HG03108 (cell line): ENCODE measurements at regions not wholly inside any gene's neighbourhood (a gene's known extent, or its start where the extent isn't known, plus 50 kb on each side); places are given as distances from the start of the nearest gene placed in this dataset.
"Not testable (repeated sequence)": the region's sequence is repeated elsewhere in the genome, so short reads cannot be mapped to it uniquely, and the experiment has no call there.

ENCODE experiments used
- ATAC-seq: cut with Tn5 transposase; IDR thresholded peaks from one replicate; pipeline ENCODE4 v1.9.1; 2021; ENCODE audit warnings: moderate library complexity; ENCODE audit not compliant: unreplicated experiment

DNA sequence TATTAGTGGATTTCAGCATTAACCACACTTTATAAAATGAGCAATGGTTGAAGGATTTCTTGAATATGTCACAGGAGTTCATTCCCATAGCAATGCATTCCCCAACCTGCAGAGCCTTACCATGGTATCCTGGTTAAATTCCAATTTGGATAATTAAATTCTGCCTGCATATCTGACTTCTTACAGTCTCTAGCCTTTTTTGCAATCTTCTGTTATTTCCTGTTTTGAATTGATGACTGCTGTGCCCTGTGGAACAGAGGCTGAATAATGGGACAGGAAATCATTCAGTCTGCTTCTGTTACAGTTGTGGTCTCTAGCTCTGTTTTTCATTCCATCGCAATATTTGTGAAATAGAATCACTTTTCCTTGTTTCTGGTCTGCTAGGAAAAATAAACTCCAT lies 1823.9 kb downstream of the PLA2G4A start:
- ATAC-seq: no peak

DNA sequence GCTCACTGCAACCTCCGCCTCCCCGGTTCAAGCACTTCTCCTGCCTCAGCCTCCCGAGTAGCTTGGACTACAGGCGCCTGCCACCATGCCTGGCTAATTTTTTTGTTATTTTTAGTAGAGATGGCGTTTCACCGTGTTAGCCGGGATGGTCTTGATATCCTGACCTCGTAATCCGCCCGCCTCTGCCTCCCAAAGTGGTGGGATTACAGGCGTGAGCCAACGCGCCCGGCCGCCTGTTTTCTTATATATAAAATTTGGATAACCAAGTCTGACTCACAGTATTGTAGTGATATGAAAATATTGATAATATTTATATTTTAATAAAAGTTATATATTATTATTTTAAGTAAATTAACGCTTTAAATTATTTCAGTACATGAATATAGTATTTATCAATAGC lies 1821.7 kb downstream of the BRINP3 start:
- ATAC-seq: not testable (repeated sequence)

DNA sequence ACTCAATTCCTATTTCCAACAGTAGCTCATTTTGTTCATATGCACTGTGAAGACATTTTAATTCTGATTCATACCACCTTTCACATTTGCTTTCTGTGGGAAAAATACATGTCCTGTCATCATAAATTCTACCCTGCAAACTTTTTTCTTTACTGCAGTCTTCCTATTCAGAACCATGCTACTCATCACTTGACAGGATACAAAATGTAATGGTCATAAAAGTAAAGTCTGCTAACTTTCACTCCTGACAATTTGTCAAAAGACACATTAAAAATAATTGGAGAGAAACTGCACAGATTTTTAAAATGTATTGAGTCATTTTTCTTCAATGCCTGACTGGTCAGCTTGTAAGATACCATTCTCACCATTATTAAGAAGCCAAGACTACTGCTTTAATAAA lies 1817.1 kb downstream of the BRINP3 start:
- no peak for ATAC-seq

DNA sequence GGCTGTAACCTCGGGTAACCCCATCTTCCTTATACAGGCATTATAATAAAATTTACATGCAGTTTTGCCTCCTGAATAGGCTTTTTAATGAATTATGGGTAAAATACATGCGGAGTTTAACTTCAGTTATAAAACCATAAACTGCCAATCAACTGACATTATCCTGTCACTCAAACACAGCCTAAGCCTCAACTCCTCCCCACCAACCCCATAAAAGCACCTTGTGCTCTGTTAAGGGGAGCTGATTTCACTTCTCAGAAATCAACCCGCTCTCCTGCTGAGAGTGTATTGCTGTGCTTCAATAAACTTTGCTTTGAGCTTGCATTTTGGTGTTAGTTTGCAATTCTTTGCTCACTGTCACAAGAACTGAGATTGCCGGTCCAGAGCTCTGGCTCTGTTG lies 1812.2 kb downstream of the BRINP3 start:
- ATAC-seq: no peak

DNA sequence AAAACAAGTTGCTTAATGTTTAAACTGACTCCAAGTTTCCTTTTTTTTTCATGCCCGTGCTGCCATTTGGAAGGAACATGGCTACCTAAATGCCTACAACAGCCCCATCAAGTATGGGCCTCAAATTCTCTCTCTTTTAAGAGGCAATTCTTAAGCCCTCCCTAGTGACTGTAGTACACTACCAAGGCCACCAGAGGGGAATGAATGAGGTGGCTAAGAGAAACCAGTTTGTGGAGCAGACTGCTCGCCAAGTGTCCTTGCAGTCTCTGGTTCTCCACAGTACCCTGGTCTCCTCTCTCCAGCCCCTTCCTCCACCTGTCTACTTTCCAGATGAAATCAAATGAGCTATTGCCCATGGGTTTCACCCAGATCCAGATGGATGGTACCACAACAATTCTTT lies 1809.6 kb downstream of the BRINP3 start:
- no peak for ATAC-seq

DNA sequence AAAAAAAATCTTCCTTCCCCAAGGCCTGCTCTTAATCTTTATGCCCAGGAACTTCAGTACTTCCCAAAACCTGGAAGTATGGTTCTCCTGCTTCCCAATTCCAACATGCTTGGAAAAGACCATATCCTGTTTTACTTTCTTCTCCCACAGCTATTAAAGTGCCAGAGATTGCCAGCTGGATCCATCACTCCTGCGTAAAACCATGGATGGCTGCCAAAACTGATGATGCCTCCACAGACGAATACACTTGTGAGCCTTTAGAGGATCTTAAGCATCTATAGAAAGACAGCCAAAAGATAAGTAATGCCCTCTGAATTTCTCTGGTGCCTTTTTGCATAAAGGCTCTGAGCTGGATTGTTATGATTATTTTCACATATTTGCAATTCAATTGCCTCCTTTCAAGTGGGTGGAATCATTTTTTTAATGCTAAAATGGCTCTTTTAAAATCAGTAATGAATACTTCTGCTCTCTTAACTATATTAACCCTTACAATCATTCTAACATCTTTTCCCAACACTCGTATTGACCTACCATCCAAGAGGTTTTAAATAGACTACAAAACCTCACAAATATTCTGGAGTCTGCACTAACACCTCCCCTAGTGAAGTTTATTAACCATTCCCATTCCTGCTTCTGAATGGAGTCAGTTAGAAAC lies 1807.8 kb downstream of the BRINP3 start:
- no peak for ATAC-seq

DNA sequence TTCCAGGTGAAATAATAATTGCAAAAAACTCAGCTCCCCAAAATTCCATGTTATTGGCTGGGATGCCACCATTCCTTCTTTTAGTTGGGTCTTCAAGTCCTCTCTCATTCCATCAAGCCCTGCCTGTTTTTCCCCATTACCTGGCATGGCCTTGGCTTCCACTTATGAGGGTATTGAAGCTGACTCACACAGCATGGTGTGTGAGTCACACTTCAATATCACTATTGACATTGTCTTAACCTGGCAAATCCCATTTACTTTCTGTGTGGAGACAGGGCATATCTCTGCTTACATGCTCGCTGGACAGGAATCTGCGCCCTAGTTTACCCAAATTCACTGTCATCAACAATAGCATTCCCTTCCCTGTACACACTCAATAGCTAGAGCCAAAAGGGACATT lies 1806.8 kb downstream of the BRINP3 start:
- ATAC-seq: no peak

DNA sequence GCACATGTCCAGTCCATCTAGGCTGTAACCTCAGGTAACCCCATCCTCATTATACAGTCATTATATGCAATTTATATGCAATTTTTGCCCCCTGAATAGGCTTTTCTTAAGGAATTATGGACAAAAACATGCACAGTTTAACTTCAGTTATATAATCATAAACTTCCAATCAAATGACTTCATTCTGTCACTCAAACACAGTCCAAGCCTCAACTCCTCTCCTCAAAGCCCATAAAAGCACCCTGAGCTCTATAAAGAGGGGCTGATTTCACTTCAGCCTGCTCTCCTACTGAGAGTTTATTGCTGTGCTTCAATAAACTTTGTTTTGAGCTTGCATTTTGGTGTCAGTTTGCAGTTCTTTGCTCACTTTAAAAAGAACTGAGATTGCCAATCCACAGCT lies 1805.5 kb downstream of the BRINP3 start:
- ATAC-seq: no peak

DNA sequence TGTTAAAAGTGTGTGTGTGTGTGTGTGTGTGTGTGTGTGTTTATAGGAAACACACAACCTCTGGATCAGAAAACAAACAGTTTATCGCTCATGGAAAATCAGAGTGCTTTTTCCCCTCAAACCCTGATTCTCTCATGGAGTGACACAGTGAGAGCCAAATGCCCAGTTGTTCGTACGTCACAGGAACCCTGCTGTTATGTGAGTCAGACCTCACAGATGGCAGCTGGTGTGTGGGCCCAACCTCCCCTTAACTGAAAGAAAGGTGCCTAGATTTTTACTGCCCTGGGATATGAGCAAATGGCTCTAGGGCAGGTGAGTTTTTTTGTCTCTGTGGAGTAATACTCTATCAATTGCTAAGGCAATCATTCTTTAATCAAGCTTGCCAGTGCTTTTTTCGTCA lies 1788.1 kb downstream of the BRINP3 start:
- ATAC-seq: no peak

DNA sequence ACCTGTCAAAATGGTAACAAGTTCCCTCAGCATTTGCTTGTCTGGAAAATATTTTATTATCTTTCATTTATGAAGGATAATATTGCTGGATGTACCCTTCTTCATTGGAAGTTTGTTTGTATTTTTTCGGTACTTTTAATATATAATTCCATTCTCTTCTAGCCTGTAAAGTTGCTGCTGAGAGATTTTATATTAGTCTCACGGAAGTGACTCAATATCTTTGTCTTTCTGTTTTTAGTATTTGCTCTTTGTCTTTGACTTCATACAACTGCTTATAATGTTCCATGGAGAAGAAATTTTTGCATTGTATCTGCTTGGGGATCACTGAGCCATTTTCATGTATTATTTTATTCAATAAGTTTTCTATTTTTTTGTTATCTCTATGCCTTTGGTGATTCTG lies 1777.5 kb downstream of the BRINP3 start:
- ATAC-seq: no peak

DNA sequence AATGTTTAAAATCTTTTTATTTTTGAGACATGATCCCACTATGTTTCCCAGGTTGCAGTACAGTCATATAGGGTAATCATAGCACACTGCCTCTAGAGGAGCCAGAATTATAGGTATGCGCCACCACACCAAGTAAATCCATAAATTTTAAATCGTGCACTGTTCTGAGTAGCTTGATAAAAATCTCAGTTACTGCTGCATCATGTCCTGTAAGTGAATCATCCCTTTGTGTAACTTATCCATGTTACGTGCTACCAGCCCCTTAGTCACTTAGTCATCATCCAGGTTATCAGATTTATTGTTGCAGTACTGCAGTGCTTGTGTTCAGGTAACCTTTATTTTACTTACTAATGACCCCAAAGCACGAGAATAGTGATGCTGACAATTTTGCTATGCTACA lies 1770.9 kb downstream of the BRINP3 start:
- no peak for ATAC-seq

DNA sequence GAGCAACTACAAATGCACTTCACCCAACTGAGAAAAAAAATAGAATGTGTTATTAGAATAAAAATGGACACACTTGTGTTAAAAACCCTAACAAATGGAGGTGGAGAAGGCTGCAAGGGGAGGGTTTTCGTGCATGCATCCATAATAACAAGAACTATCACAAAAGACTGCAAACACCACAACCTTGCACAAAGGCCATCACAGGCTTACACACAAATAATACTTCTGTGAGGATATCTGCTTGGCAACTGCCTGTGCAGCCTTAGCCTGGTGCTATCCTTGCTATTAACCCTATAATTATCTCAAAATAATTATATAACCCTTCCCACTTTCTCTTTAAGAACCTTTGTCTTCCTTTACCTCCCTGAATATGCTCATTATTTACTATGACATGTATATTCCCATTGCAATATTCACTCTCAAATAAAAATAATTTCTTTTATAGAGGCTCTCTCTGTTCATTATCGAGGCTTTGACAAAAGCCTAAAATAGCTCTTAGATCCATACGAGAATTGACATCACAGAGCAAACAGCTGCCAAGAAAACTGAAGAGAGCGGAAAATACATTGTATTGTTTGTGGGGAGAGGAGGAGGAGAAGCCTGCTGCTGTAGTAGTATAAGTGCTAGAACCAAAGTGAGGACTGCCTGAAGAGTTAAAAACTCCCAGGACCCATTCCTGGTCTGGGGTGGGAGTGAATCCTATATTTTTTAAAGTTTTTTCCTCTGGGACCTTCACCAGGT lies 1768.7 kb downstream of the BRINP3 start:
- no peak for ATAC-seq

DNA sequence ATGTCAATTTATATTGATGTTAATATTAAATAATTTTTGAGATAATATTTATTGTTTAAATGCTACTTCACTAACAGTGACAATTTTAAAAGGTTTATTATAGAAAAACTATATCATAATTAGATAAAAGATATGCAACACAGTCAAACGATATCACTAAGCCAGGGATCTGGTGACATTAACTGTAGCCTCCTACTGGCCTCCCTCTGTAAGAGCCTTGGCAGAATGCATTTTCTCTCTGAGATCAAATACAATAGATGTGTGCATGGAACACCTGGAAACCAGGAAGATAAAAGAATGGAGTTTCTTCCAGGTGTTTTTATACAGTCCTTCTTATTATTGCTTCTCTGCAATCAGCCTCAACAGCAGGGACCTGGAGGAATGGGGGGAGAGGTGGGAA lies 1762.1 kb downstream of the BRINP3 start:
- no peak for ATAC-seq

DNA sequence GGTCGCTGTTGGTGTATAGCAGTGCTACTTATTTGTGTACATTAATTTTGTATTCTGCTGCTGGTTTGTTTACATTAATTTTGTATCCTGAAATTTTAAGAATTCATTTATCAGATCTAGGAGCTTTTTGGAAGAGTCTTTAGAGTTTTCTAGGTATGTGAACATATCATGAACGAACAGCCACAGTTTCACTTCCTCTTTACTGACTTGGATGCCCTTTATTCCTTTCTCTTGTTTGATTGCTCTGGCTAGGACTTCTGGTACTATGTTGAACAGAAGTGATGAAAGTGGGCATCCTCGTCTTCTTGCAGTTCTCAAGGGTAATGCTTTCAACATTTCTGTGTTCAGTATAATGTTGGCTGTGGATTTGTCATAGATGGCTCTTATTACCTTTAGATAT lies 1757.9 kb downstream of the BRINP3 start:
- no peak for ATAC-seq

DNA sequence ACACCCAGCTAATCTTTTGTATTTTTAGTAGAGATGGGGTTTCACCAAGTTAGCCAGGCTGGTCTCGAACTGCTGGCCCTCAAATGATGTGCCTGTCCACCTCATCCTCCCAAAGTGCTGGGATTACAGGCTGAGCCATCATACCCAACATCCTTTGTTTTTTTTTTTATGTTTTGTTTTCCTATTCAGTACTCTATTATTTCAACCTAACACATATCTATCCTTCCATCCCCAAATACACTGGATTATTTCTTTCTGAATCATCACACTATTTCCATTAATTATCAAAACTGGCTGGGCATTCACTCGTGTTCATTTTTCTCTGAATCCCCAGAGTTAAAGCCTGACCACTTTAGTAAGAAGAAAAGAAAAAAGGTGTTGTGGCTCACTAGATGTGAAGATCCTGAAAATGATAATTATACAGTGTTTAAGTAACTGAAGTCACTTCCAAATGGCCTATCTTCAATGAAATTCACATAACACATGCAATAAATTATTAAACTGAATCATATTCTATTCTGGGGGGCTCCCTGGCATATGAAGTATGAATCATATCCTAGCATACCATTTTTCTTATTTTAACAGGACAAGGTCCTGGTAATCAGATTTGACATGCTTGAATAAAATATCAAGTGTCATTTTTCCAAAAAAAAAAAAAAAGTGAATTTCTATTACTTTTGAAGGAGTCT lies 1754.2 kb downstream of the BRINP3 start:
- no peak for ATAC-seq

DNA sequence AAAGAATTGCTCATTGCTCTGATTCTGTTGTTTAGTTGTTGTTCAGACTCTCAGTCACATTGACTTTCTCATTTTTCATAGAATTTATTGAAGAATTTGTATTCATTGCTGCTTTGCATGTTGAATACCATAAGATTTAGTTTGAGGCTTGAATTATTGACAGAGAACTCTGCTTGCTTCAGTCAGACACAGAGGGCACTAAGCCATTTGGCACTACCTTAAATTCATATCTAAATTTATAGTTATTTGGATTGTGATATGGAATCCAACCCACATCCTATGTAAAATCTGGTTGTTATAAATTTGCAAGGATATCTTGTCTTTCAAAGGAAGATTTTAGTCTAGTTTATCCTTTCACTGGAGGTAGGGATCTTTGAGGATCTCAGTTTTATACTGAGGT lies 1748.6 kb downstream of the BRINP3 start:
- no peak for ATAC-seq

DNA sequence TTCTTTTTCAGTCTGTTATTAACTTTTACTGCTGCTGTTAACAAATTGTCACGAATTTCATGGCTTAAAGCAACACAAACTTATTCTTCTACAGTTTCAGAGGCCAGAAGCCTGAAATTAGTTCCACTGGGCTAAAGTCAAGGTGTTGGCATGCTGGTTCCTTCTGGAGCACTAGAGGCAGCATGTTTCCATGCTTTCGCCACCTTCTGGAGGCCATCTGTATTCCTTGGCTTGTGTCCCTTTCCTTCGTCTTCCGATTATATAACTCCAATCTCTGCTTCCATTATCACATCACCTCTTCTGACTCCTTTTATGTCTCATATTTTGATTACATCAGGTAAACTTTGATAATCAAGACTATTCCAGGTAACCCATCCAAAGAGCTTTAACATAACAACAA lies 1742.1 kb downstream of the BRINP3 start:
- no peak for ATAC-seq

DNA sequence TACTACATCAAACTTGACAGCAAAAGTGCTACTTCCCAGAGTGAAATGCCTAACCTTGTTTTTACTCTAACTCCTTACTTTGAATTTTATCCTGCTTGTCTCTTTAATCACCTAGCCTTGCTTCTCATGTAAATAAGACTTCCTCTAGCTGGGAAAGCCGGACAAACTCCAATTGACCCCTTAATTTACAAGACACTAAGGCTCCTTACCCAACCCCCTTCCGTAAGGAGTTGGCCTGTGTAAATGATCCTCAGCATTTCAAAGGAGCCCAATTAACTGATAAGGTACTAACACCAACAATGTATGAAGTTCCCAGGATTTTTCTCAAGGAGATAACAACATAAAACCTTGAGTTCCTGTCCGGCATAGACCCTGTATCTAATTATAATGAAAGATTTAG lies 1728.4 kb downstream of the BRINP3 start:
- ATAC-seq: not testable (repeated sequence)

DNA sequence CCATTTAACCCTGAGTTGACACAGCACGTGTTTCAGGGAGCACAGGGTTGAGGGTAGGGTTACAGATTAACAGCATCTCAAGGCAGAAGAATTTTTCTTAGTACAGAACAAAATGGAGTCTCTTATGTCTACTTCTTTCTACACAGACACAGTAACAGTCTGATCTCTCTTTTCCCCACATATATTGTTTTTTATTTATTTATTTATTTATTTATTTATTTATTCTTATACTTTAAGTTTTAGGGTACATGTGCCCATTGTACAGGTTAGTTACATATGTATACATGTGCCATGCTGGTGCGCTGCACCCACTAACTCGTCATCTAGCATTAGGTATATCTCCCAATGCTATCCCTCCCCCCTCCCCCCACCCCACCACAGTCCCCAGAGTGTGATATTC lies 1725.6 kb downstream of the BRINP3 start:
- not testable (repeated sequence) for ATAC-seq

DNA sequence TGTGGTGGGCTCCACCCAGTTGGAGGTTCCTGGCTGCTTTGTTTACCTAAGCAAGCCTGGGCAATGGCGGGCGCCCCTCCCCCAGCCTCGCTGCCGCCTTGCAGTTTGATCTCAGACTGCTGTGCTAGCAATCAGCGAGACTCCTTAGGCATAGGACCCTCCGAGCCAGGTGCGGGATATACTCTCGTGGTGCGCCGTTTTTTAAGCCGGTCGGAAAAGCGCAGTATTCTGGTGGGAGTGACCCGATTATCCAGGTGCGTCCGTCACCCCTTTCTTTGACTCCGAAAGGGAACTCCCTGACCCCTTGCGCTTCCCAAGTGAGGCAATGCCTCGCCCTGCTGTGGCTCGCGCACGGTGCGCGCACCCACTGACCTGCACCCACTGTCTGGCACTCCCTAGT lies 1719.9 kb downstream of the BRINP3 start:
- not testable (repeated sequence) for ATAC-seq

DNA sequence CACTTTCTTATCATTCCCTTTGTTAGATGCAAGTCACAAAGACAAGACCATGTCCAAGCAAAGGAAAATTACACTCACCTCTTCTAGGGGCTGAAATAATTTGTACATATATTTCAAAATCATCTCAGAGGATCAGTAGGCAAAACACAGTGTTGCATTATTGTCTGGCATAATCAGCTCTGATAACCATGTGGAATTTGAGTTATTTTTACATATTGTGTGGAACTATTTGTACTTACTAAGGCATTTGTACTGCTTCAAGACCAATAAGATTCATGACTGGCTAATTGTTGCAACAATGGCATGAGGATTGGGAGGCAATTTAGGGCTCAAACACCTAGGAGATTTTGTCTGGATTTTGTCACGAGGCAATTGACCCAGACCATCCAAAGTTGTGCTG lies 1716.4 kb downstream of the BRINP3 start:
- ATAC-seq: no peak

DNA sequence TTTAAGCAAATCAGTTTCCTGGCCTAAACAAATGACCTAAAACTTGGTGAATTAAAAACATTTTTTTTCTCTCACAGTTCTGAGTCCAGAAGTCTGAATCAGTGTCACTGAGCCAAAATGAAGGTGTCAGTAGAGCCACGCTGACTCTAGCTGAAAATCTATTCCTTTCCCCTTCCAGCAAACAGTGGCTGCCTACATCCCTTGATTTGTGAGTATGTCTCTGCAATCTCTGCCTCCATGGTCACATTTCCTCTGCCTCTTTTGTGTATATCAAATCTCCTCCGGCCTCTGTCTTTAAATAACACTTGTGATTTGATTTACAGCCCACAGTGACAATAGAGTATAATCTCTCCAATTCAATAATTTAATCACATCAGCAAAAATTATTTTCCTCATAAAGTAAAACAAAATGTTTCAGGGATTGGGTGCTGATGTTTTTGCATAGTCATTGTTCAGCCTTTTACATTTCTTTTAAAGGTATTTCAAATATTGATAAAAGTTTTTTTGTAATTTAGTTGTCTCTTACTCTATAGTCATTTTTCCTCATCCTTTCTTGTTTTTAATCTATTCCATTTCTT lies 1715.4 kb downstream of the BRINP3 start:
- no peak for ATAC-seq
